NB4 (cell line): ENCODE measurements at regions not wholly inside any gene's neighbourhood (a gene's known extent, or its start where the extent isn't known, plus 50 kb on each side); places are given as distances from the start of the nearest gene placed in this dataset.

Source experiments
- DNase-seq: peaks from one replicate; pipeline ENCODE4 v3.0.0; 2010; ENCODE audit warnings: low read depth
- H3K4me3 ChIP-seq: one replicate; pipeline ENCODE4 v1.5.1; 2011; ENCODE audit warnings: mild to moderate bottlenecking, low read depth, low read length, moderate library complexity
- CTCF ChIP-seq: IDR thresholded peaks from one replicate; pipeline ENCODE4 v1.5.1; 2012; ENCODE audit warnings: low read depth, low read length
- MAX ChIP-seq: IDR thresholded peaks from 2 replicates; pipeline ENCODE4 v1.6.1; 2011; ENCODE audit warnings: low read depth, low read length
- MYC ChIP-seq: IDR thresholded peaks from 2 replicates; pipeline ENCODE4 v1.6.1; 2011; ENCODE audit warnings: low read depth, low read length
- POLR2A ChIP-seq: IDR thresholded peaks from 2 replicates; pipeline ENCODE4 v1.6.1; 2011; ENCODE audit warnings: mild to moderate bottlenecking; ENCODE audit not compliant: insufficient read length; ENCODE audit errors: extremely low read depth

GRCh38 chr5:60287174-60287771 lies 393.7 kb upstream of the PDE4D start:
- DNase-seq = peak; percentile 96
- TF ChIP-seq MYC (0 out of 2 replicates have a peak, but pooled peaks have one; percentile 28), MAX (peak; percentile 72), CTCF (peak; percentile 99), POLR2A (no peak)
- H3K4me3 ChIP-seq = no peak overlapping the region

DNA sequence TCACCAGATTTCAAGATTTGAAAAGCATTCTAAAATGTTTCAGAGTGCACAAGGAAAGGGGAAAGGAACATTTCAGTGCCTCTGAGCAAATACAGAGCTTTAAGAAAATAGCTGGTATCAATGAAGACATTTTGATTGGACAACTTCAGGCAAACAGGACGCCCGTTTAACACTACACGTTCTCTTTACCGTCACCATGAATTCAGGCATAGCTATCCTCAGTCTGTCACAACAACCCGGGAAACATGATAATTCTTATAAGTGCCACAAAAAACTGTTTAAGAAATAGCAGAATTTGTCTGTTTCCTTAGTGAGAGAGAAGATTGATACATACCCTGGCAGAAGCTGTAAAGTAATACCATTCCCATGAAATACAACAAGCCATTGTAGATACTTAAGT lies 392.4 kb upstream of the PDE4D start:
- DNase-seq = no peak
- TF ChIP-seq POLR2A (no peak), MAX (no peak), MYC (no peak), CTCF (no peak)
- H3K4me3 ChIP-seq = no peak overlapping the region

DNA sequence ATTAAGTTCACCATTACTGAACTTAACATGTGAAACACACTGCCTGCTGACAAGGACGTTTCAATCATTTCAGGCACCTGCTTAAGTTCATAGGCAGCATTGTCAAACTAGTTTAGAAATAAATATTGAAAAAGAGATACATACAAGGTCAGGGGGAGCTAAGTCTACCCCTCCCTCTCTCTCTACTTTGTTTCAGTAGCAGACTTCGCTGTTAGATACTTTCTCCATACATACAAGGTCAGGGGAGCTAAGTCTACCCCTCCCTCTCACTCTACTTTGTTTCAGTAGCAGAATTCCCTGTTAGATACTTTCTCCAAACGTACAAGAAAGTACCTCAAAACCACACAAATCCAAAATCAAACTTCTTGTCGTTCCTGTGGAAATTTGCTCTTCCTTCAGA lies 387.4 kb upstream of the PDE4D start:
- TF ChIP-seq POLR2A (no peak), CTCF (no peak), MAX (no peak), MYC (no peak)
- no peak for DNase-seq
- H3K4me3 ChIP-seq = no peak overlapping the region

GRCh38 chr5:60277941-60278340 lies 384.4 kb upstream of the PDE4D start:
- TF ChIP-seq CTCF (no peak), MAX (no peak), POLR2A (no peak), MYC (no peak)
- DNase-seq = no peak
- H3K4me3 ChIP-seq = no peak overlapping the region

DNA sequence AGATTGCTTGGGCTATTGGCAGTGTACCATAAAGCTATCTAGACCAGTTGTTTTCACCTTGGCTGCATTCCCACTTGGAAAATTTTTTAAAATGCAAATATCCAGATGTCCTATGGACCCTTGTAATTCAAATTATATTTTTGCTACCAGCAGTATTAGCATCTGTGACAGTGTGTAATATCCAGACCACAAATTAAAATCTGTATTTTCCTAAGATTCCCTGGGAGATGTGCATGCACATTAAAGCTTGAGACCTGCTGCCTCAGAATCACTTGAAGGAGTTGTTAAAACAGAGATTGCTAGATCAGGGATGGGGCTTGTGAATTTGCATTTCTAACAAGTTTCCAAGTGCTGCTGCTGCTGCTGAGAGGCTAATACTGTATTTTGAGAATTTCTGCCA lies 381.2 kb upstream of the PDE4D start:
- no peak for TF ChIP-seq CTCF
- no peak for TF ChIP-seq POLR2A
- TF ChIP-seq MAX = no peak
- no peak for TF ChIP-seq MYC
- no peak overlapping the region for H3K4me3 ChIP-seq
- no peak for DNase-seq
